ENCODE measurements at regions not wholly inside any gene's neighbourhood (a gene's known extent, or its start where the extent isn't known, plus 50 kb on each side); places are given as distances from the start of the nearest gene placed in this dataset.

- TF ChIP-seq CTCF (IDR thresholded peaks at IDR 0.05): no peak
- peaks cover 14% of the 10 kb centered on the region for H3K9me3 Mint-ChIP-seq (ENCODE audit: low read depth)
- DNase-seq (ENCODE audit: low spot score): no peak
- no peaks in the 10 kb centered on the region for H3K36me3 Mint-ChIP-seq (ENCODE audit: low read depth)
- no peak overlapping the region for H3K4me3 Mint-ChIP-seq (ENCODE audit: unreplicated experiment)
- H3K4me1 Mint-ChIP-seq (ENCODE audit: low read depth): no peaks in the 10 kb centered on the region
- H3K27ac Mint-ChIP-seq (ENCODE audit: unreplicated experiment): no peak overlapping the region
- H3K27me3 Mint-ChIP-seq (ENCODE audit: low read depth): no peaks in the 10 kb centered on the region
Measured at GRCh38 chr3:75136100-75136897, 521.8 kb upstream of the CNTN3 start.

DNA sequence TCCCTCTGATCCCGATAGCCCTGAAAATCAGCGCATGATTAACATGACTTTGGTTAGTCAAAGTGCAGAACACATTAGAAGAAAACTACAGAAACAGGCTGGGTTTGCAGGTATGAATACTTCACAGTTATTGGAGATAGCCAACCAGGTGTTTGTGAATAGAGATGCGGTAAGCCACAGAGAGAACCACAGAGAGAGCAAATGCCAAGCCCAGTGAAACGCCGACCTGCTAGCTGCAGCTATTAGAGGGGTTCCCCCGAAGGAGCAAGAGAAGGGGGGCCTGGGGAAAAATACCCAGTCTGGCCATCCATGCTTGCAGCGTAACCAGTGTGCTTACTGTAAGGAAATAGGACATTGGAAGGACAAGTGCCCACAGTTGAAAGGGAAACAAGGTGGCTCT is 523.9 kb upstream of the CNTN3 start:
- no peak overlapping the region for H3K27ac Mint-ChIP-seq (ENCODE audit: unreplicated experiment)
- H3K36me3 Mint-ChIP-seq (ENCODE audit: low read depth): no peaks in the 10 kb centered on the region
- DNase-seq (ENCODE audit: low spot score): no peak
- H3K4me3 Mint-ChIP-seq (ENCODE audit: unreplicated experiment): no peak overlapping the region
- H3K27me3 Mint-ChIP-seq (ENCODE audit: low read depth): no peaks in the 10 kb centered on the region
- no peaks in the 10 kb centered on the region for H3K4me1 Mint-ChIP-seq (ENCODE audit: low read depth)
- H3K9me3 Mint-ChIP-seq (ENCODE audit: low read depth): peaks cover 14% of the 10 kb centered on the region
- no peak for TF ChIP-seq CTCF (IDR thresholded peaks at IDR 0.05)

DNA sequence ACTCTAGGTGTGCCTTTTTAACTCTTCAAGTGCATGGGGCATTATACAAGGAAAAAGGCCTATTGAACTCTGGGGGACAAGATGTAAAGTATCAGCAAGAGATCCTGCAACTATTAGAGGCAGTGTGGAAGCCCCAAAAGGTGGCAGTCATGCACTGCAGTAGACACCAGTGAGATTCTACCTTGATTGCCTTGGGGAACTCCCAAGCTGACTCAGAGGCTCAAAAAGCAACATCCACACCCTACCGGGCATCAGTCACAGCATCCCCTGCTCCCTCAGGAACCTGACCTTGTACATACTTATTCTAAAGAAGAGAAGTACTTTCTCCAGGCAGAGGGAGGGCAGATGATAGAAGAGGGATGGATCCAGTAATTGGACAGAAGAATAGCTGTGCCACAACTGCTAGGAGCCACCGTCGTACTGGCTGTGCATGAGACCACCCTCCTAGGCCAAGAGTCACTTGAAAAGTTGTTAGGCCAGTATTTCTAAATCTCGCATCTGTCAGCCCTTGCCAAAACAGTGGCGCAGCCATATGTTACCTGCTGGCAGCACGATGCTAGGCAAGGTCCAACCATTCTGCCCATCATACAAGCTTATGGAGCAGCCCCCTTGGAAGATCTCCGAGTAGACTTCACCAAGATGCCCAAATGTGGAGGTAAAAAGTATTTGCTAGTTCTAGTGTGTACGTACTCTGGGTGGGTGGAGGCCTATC is 523.1 kb upstream of the FRG2C start:
- no peak for DNase-seq (ENCODE audit: low spot score)
- Mint-ChIP-seq H3K36me3 (ENCODE audit: low read depth) (no peaks in the 10 kb centered on the region), H3K9me3 (ENCODE audit: low read depth) (peaks cover 22% of the 10 kb centered on the region), H3K27me3 (ENCODE audit: low read depth) (peaks cover 4% of the 10 kb centered on the region), H3K4me3 (ENCODE audit: unreplicated experiment) (no peak overlapping the region), H3K4me1 (ENCODE audit: low read depth) (no peaks in the 10 kb centered on the region), H3K27ac (ENCODE audit: unreplicated experiment) (no peak overlapping the region)
- no peak for TF ChIP-seq CTCF (IDR thresholded peaks at IDR 0.05)

DNA sequence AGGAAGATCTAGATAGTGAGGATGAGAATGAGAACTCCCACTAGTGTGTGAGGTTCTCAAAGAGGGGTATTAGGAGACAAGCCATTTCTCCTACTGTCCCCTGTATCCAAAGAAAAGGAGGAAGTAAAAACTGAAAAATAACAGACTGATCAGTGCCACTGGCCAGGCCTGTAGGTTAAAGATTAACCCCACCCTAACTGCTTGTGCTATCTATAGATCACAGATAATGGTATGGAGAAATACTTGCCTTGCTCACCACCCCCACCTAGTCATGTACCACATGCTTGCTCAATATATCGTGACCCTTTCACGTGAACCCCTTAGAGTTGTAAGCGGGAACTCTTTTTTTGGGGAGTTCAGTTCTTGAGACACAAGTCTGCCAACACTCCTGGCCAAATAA is 519.7 kb upstream of the FRG2C start:
- DNase-seq (ENCODE audit: low spot score): no peak
- Mint-ChIP-seq H3K27ac (ENCODE audit: unreplicated experiment) (no peak overlapping the region), H3K9me3 (ENCODE audit: low read depth) (peaks cover 14% of the 10 kb centered on the region), H3K4me1 (ENCODE audit: low read depth) (no peaks in the 10 kb centered on the region), H3K36me3 (ENCODE audit: low read depth) (no peaks in the 10 kb centered on the region), H3K27me3 (ENCODE audit: low read depth) (peaks cover 4% of the 10 kb centered on the region), H3K4me3 (ENCODE audit: unreplicated experiment) (no peak overlapping the region)
- TF ChIP-seq CTCF (IDR thresholded peaks at IDR 0.05): no peak

- H3K4me3 Mint-ChIP-seq (ENCODE audit: unreplicated experiment): no peak overlapping the region
- no peaks in the 10 kb centered on the region for H3K36me3 Mint-ChIP-seq (ENCODE audit: low read depth)
- TF ChIP-seq CTCF (IDR thresholded peaks at IDR 0.05): peak; percentile 87
- peaks cover 17% of the 10 kb centered on the region for H3K27me3 Mint-ChIP-seq (ENCODE audit: low read depth)
- no peak overlapping the region for H3K27ac Mint-ChIP-seq (ENCODE audit: unreplicated experiment)
- no peak for DNase-seq (ENCODE audit: low spot score)
- H3K9me3 Mint-ChIP-seq (ENCODE audit: low read depth): no peaks in the 10 kb centered on the region
- peaks cover 3% of the 10 kb centered on the region for H3K4me1 Mint-ChIP-seq (ENCODE audit: low read depth)
Measured at GRCh38 chr3:75171630-75172230, 492.4 kb upstream of the FRG2C start.

Data from chondrocyte (in vitro differentiated cells).